Stimulated activated CD4-positive, alpha-beta T cell treated with anti-CD3 and anti-CD28 coated beads, TNF-alpha, amount 100 ng/mL, for 24 hours (primary cell): ENCODE measurements at regions not wholly inside any gene's neighbourhood (a gene's known extent, or its start where the extent isn't known, plus 50 kb on each side); places are given as distances from the start of the nearest gene placed in this dataset.
"Not testable (repeated sequence)": the region's sequence is repeated elsewhere in the genome, so short reads cannot be mapped to it uniquely, and the experiment has no call there.

ENCODE experiments used
- DNase-seq, 3 experiments: peaks; one replicate each; pipeline ENCODE4 v3.0.0-alpha.2; 2020; ENCODE audit warnings: low read depth in 3 of 3

- DNase-seq: no peak
These were observed 218.4 kb downstream of the MREG start for GRCh38 chr2:215794829-215795546.

DNA sequence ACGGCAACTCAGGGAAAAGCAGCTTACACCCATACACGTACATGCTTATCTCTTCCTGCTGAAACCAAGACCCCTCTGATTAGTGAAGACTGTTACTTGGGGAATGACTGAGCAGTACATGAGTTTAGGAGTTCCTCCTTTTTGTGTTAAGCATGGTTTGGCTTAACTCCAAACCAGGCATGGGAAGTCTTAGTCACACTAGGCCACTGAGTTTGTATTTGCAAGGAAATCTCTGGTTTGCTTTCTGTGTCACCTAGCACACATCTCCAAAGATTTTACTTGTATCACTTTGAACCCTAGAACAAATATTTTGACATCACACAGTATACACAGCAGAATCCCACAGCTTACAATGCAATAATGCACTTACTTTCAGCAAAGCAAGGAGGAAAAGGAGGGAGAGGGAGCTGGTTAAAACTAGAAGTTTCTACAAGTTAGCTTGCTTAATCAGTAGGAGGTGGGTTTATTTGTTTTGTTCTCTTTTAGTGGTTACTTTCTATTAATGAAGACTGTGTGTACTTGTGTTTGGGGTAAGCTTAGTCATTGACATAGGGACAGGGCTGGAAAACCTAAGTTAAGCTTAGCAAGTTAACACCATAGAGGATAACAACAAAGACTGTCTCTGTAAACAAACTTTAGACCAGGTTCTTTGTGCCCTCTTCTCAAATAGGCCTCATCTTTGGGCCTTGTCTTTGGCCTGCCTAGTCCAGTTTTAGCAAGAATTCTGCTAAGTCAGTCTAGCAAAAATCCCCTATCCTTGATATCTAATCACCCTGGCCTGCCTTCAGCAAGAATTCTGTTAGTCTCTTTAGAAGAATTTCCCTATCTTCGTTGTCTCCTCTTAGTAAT is 219.4 kb downstream of the MREG start:
- DNase-seq: peak in 2 of 3 experiments; percentile 2 to 31

- no peak for DNase-seq
These were observed 221.8 kb downstream of the MREG start for GRCh38 chr2:215791481-215791937.

DNA sequence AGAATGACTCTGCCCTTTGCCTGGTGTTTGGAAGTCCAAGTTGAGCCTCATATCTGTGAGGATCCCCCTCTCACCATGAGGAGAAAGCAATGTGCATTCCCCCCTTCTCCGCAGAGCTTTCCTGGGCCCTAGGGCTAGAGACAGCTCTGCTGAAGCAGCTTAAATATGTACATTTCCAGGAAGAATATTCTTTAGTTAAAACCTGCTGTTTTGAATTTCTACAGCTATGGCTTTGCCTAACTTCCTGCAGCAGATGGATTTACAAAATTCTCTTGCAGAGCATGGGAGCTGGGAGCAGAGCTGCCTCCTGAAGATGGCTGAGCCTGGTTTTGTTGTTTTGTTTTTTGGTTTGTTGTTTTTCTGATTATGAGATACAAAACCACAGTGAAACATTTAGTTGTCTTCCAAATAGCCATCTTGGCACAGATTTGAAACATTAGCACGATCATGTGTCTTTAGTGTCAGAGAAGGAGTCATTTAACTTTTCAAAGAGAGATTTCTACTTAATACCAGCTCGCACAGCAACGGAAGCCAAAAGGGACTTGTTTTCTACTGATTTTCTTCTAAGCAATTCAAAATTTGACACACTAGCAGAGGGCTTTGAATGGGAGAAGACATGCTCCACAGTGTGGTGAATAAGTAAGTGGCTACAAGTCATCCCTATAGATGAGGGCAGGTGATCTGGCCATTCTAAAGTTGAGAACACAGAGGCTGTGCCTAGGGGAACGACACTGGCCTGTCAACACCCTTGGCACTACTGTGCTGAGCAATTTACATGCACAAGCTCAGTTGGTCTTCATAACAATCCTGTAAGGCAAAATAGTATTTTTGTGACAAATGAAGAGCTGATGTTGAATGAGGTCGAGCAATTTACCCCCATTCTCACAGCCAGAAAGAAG is 222.6 kb downstream of the MREG start:
- DNase-seq: no peak

DNA sequence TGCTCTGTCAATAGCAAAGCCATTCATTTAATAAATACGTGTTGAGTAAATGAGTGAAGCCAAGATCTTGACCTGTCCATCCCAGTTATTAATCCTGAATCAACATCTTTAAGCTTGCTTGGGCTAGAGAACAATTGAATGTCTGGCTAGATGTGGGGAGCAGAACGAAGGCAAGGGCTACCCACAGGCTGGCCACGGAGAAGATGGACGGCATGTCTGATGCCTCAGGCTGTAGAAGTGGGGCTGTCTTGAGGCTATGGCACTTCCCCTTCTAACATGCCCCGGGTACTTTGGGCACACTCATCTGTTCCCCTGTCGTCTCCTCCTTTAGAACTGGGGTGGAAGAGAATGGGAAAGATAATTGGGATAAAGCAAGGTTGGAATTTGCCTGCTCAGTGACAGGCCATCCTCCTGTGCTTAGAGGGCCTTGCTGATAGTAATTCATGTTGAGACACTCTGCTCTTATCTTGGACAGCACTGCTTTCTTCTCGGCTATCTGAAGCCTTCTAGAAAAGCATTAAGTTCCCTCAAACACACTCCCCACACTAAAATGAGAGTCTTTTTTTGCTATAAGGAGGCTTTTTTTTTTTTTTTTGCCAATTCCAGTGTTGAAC is 225.7 kb downstream of the MREG start:
- no peak for DNase-seq

DNA sequence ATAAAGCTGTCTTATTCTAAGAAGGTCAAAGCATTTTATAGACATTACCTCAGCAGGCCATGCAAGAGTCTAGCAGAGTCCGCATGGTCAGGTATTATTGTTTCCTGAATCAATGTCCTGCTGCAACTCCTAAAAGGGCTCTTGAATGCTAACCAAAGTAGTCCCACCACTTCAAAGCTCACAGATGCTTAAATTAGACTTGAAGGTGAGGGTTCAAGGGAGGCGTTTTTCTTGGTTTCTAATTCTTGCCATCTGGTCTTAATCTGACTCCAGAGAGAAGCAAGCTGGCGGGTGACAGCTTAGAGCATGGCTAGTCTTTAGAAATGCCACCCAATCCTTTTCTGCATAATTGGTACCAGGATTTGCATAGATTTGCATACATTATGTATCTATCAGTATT is 226.3 kb downstream of the MREG start:
- DNase-seq: no peak

DNA sequence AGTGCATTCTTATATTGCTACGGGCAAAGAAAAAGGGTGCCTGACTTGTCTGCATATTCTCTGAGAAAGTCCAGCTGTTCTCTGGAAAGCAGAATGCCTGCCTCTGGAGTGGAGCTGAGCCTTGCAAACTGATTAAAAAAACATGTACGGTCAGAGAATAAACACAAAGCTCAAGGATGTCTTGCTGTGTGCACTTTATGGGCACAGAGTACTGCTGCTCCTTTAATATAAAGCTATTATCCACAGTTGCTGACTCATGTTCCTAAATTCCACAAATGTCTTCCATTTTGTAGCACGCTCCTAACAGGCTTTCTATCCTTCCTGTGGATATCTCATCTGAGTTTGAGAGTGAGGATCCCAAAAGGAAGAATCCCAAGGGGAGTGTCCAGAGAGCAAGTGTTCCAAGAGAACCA is 229.0 kb downstream of the MREG start:
- DNase-seq: no peak

- not testable (repeated sequence) for DNase-seq
These were observed 229.7 kb downstream of the MREG start for GRCh38 chr2:215783640-215784039.

GRCh38 chr2:215782965-215783364 is 230.4 kb downstream of the MREG start:
- DNase-seq: no peak

DNA sequence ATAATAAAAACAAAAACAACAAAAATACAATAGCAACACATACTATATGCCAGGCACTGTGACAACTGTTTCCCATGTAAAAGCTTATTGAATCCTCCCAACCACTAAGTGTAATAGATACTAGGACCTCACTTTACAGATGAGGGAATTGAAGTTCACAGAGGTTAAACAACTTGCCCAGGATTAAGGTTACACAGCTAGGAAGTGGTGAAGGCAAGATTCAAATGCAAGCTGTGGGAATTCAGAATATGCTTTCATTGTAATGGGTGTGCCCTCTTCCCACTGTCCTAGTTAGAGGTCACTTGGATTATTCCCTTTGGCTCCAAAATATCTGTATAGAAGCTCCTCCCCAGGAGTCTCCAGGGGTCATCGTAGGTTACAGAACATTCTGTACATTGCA is 231.1 kb downstream of the MREG start:
- no peak for DNase-seq

DNA sequence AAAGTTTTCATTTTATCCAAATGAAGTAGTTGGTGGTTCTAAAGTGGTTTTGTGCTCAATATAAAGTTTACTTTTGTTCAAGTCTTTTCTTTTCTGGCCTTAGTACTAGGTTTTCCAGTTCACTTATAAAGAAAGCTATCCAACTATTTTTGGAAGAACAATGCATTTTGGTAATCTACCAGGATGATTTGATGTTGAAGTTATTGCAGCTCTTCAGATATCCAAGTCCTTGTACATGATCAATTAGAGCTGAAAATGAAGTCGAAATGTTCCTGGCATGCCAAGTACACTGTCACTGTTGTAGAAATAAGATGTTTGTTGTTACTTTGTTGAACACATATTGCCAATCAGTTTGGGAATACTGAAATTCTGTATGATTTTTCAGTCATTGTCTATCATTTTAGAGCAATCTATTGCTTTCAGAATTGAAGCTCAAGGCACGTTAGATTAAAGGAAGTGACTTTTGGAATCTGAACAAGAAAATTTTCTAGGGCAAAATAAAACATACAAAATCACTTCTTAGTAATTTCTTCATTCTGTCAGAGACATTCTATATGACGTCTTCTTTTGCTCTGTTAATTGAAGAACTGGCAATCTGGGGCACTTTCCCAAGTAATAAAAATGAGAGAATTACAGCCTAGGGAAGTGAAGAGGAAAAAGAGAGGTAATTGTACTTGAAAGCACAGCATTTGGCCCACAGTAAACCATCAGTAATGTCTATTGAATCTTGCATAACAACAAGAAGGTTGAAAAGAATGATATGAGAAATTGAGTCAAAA is 232.3 kb downstream of the MREG start:
- DNase-seq: no peak

DNA sequence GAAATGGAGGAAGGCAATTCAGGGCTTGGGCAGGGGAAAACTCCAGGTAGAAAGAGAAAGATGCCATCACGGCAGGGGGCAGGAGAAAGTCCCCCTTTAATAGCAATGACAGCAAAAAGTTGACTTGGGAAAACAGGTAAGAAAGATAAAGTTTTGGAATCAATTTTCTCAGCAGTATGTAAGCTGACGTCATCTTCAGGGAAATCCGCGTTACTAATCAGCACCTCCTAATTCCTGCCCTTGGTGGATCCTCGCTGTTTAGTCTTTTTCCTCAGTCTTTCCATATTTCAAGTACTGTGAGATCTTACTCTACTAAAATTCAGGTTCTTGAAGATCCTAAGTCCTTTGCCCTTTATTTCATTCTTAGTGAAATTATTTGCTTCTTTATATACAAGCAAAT is 233.0 kb downstream of the MREG start:
- DNase-seq: no peak

GRCh38 chr2:215779912-215780311 is 233.4 kb downstream of the MREG start:
- no peak for DNase-seq

GRCh38 chr2:215777465-215778044 is 235.8 kb downstream of the MREG start:
- no peak for DNase-seq

DNA sequence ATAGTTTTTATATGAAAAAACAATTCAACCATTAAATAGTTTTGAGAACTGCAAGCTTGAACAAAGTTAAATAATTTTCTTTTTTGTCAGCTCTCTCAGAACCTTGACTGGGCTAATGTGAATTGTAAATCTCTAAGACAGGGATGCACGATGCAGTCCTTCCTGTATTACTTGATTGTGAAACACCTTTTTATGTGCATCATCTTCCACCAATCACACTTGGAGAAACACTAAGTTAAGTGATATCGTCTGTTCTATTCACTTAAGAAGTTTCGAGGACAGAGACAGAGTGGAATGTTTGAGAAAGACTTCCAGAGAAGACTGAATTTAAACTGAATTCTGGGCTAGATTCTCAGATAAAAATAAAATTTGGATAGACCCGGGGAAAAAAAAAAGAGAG is 238.2 kb downstream of the MREG start:
- no peak for DNase-seq

- no peak for DNase-seq
These were observed 239.6 kb downstream of the MREG start for GRCh38 chr2:215773728-215774127.

GRCh38 chr2:215772634-215773563 is 240.5 kb downstream of the MREG start:
- no peak for DNase-seq

DNA sequence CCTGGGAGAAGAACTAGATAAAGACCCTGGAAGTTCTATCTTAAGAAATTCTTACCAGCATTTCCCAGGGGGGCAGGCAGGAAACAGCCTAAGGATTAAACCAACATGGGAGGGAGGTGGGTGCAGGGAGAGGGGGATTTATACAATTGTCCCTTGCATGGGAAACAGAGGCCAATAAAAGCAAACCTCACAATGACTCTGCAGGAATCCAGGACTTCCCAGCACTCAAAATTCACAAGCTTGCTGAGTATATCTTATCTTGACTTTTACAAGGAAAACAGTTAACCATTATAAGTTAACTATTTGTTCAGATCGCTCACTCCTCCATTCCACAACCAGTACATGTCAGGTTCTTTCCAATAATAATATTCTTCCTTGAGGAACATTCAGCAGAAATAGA is 241.3 kb downstream of the MREG start:
- no peak for DNase-seq

DNA sequence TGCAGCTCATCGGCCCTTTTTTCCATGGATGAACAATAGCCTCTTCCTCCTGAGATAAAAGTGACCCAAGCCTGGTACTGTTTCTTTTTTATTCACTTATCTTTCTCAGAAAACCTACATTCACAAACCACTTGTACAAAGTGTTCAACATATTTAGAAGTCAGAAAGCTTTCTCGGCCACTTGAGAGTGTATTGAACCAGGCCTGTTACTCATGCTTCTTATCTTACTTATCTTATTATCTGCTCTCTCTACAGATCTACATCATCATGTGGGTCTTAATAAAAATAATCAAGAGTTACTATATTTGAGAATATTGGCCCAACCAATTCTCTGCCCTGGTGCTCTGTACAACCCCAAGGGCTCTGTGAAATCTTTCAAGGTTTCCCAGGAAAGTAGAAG is 242.1 kb downstream of the MREG start:
- DNase-seq: no peak
